COR-L47 (cell line): ENCODE measurements at regions not wholly inside any gene's neighbourhood (a gene's known extent, or its start where the extent isn't known, plus 50 kb on each side); places are given as distances from the start of the nearest gene placed in this dataset.

ENCODE experiments used
- DNase-seq: peaks from one replicate; lab custom pipeline; 2025; lab: John Stamatoyannopoulos, UW

GRCh38 chr5:143663872-143664271, 148.1 kb upstream of the HMHB1 start:
- DNase-seq = no peak

- no peak for DNase-seq
These were observed 149.9 kb upstream of the HMHB1 start for GRCh38 chr5:143662020-143662419.

GRCh38 chr5:143660625-143661024, 151.3 kb upstream of the HMHB1 start:
- DNase-seq = no peak

GRCh38 chr5:143659599-143660238, 152.2 kb upstream of the HMHB1 start:
- DNase-seq = no peak

GRCh38 chr5:143658956-143659355, 153.0 kb upstream of the HMHB1 start:
- no peak for DNase-seq

- peak; percentile 84 for DNase-seq
These were observed 154.2 kb upstream of the HMHB1 start for GRCh38 chr5:143657647-143658285.

GRCh38 chr5:143653766-143654282, 158.1 kb upstream of the HMHB1 start:
- DNase-seq = no peak

GRCh38 chr5:143653256-143653655, 158.7 kb upstream of the HMHB1 start:
- DNase-seq = no peak

GRCh38 chr5:143652108-143652700, 159.8 kb upstream of the HMHB1 start:
- no peak for DNase-seq

GRCh38 chr5:143649937-143650621, 161.9 kb upstream of the HMHB1 start:
- no peak for DNase-seq

- DNase-seq = no peak
These were observed 163.3 kb upstream of the HMHB1 start for GRCh38 chr5:143648696-143649095.

- DNase-seq = no peak
These were observed 165.0 kb upstream of the HMHB1 start for GRCh38 chr5:143646961-143647360.

GRCh38 chr5:143645356-143645755, 166.6 kb upstream of the HMHB1 start:
- no peak for DNase-seq

- no peak for DNase-seq
These were observed 167.2 kb upstream of the HMHB1 start for GRCh38 chr5:143644727-143645126.

- DNase-seq = no peak
These were observed 169.2 kb upstream of the HMHB1 start for GRCh38 chr5:143642791-143643190.

- no peak for DNase-seq
These were observed 170.2 kb upstream of the HMHB1 start for GRCh38 chr5:143641549-143642355.

GRCh38 chr5:143638654-143639053, 173.3 kb upstream of the HMHB1 start:
- no peak for DNase-seq

- DNase-seq = no peak
These were observed 174.9 kb upstream of the HMHB1 start for GRCh38 chr5:143636931-143637528.

- DNase-seq = no peak
These were observed 176.1 kb upstream of the HMHB1 start for GRCh38 chr5:143635888-143636287.

GRCh38 chr5:143635146-143635752, 176.7 kb upstream of the HMHB1 start:
- DNase-seq = no peak

GRCh38 chr5:143634689-143635088, 177.3 kb upstream of the HMHB1 start:
- DNase-seq = no peak
